ENCODE measurements at regions not wholly inside any gene's neighbourhood (a gene's known extent, or its start where the extent isn't known, plus 50 kb on each side); places are given as distances from the start of the nearest gene placed in this dataset.

DNA sequence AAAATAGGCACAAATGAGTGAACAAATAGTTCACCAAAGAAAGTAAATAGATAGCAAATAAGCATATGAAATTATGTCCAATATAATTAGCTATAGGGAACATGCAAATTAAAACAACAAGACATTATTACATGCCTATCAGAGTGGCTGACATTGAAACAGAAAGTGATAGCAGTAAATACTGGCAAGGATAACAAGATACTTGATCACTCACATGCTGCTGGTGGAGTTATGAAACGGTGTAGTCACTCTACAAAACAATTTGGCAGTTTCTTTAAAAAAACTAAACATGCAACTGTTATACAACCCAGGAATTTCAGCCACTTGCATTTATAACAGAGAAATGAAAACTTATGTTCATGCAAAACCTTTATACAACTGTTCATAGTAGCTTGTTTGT is 439.2 kb upstream of the ACVR2A start:
- TF ChIP-seq, protein P1, sequence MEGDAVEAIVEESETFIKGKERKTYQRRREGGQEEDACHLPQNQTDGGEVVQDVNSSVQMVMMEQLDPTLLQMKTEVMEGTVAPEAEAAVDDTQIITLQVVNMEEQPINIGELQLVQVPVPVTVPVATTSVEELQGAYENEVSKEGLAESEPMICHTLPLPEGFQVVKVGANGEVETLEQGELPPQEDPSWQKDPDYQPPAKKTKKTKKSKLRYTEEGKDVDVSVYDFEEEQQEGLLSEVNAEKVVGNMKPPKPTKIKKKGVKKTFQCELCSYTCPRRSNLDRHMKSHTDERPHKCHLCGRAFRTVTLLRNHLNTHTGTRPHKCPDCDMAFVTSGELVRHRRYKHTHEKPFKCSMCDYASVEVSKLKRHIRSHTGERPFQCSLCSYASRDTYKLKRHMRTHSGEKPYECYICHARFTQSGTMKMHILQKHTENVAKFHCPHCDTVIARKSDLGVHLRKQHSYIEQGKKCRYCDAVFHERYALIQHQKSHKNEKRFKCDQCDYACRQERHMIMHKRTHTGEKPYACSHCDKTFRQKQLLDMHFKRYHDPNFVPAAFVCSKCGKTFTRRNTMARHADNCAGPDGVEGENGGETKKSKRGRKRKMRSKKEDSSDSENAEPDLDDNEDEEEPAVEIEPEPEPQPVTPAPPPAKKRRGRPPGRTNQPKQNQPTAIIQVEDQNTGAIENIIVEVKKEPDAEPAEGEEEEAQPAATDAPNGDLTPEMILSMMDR (IDR thresholded peaks at IDR 0.05), result no peak
- no peak for TF ChIP-seq POLR2A (IDR thresholded peaks at IDR 0.05)
